H1 (cell line): ENCODE measurements at regions not wholly inside any gene's neighbourhood (a gene's known extent, or its start where the extent isn't known, plus 50 kb on each side); places are given as distances from the start of the nearest gene placed in this dataset.

ENCODE experiments used
- CBX8 ChIP-seq: fragments of 300-800, 300-1000 bp; sonication (generic); IDR thresholded peaks from 2 replicates; pipeline ENCODE4 v1.7.1; 2016; ENCODE audit warnings: low read depth, low read length, borderline replicate concordance
- KDM4A ChIP-seq: IDR thresholded peaks from one replicate; pipeline ENCODE4 v1.7.1; 2012; ENCODE audit warnings: low read depth, mild to moderate bottlenecking, moderate library complexity, low read length, inconsistent platforms; ENCODE audit not compliant: severe bottlenecking
- SIN3A ChIP-seq, 2 experiments: IDR thresholded peaks in 1 of 2; conservative IDR thresholded peaks in 1 of 2; 2 replicates each; pipeline ENCODE4 v1.6.1; 2011 to 2012; ENCODE audit warnings: low read length in 2 of 2, improper control_type of control experiment in 1 of 2, low read depth in 1 of 2, mild to moderate bottlenecking in 1 of 2

DNA sequence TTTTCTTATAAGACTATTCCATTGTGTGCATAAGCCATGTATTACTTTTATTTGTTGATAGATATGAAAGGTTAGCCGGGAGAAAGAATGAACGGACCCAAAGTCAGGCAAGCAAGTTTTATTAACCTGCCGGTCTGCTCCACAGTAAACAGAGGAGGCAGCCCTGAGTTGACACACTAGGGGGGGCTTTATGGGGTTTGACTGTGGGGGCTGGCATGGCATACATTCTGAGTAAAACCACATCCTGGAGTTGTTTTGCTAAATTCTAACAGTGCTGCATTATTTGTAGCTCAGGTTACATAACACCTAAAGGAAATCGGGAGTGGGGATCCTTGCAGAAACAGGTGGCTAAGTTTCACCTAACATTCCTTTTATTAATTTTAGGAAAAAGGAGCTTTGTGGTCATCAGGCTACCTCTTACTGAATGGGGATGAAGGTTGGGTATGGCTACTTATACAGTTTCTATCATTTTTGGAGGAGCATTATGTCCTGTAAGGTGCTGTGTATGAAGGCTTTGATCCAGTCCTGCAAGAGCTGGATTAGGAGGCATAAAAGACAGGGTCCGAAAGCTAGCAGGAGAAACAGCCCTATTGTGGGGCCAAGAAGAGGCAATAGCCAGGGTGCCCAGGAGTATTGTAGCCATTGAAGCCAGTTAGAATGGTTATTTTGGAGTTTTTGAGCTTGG lies 107.4 kb upstream of the USP9Y start (continued):
- TF ChIP-seq CBX8 (no peak), SIN3A (conservative IDR thresholded peaks at IDR 0.05 in 1 of 2, IDR thresholded peaks at IDR 0.05 in 1 of 2; ENCODE audit: low read depth in 1 of 2, low read length in 2 of 2) (no peak), KDM4A (no peak)
